MCF 10A (cell line): ENCODE measurements at regions not wholly inside any gene's neighbourhood (a gene's known extent, or its start where the extent isn't known, plus 50 kb on each side); places are given as distances from the start of the nearest gene placed in this dataset.

Experiments used
- BruUV-seq: library from RNA; stranded (reverse); fragments of 400-500 nt; replicated peaks from 2 replicates; lab custom pipeline; 2021; lab: Mats Ljungman, UMichigan
- CTCF ChIA-PET: fragments of 300-600 bp; sonication (Branson Sonifier 250); formaldehyde crosslinking; extraction: SDS; loops from one replicate; lab custom pipeline; 2021; ENCODE audit warnings: antibody characterized with exemption, inconsistent platforms; lab: Yijun Ruan, JAX
- POLR2A ChIA-PET: fragments of 300-600, 350-650 bp; sonication (Branson Sonifier 250); formaldehyde crosslinking; extraction: SDS; loops from one replicate; lab custom pipeline; 2020; ENCODE audit warnings: antibody characterized with exemption, inconsistent platforms; lab: Yijun Ruan, JAX
- DNase-seq: peaks from one replicate; pipeline ENCODE4 v3.0.0-alpha.2; 2018; ENCODE audit not compliant: unreplicated experiment
- H3K27ac Mint-ChIP-seq: one replicate; pipeline ENCODE4 v1.8.0; 2022; ENCODE audit warnings: mild to moderate bottlenecking, low read depth, mixed read lengths; ENCODE audit not compliant: unreplicated experiment
- H3K27me3 Mint-ChIP-seq: one replicate; pipeline ENCODE4 v1.8.0; 2022; ENCODE audit warnings: mixed read lengths; ENCODE audit not compliant: insufficient read depth, unreplicated experiment
- H3K36me3 Mint-ChIP-seq: one replicate; pipeline ENCODE4 v1.8.0; 2022; ENCODE audit warnings: mild to moderate bottlenecking, moderate library complexity, mixed read lengths; ENCODE audit not compliant: insufficient read depth, unreplicated experiment
- H3K4me1 Mint-ChIP-seq: one replicate; pipeline ENCODE4 v1.8.0; 2022; ENCODE audit warnings: mixed read lengths; ENCODE audit not compliant: insufficient read depth, unreplicated experiment
- H3K4me3 Mint-ChIP-seq: one replicate; pipeline ENCODE4 v1.8.0; 2022; ENCODE audit warnings: mild to moderate bottlenecking, moderate library complexity, mixed read lengths; ENCODE audit not compliant: unreplicated experiment
- H3K9me3 Mint-ChIP-seq: one replicate; pipeline ENCODE4 v1.8.0; 2022; ENCODE audit warnings: mixed read lengths; ENCODE audit not compliant: unreplicated experiment
- intact Hi-C: fragments of 100-400 bp; cut with micrococcal nuclease; formaldehyde crosslinking; loops from 2 replicates; pipeline ENCODE4 v1.14.1; 2022
- TF ChIP-seq, protein P1 (sequence below): fragments of 200-600 bp; IDR thresholded peaks from one replicate; pipeline ENCODE4 v1.8.0; 2022; ENCODE audit warnings: antibody characterized with exemption, mild to moderate bottlenecking; ENCODE audit not compliant: unreplicated experiment

DNA sequence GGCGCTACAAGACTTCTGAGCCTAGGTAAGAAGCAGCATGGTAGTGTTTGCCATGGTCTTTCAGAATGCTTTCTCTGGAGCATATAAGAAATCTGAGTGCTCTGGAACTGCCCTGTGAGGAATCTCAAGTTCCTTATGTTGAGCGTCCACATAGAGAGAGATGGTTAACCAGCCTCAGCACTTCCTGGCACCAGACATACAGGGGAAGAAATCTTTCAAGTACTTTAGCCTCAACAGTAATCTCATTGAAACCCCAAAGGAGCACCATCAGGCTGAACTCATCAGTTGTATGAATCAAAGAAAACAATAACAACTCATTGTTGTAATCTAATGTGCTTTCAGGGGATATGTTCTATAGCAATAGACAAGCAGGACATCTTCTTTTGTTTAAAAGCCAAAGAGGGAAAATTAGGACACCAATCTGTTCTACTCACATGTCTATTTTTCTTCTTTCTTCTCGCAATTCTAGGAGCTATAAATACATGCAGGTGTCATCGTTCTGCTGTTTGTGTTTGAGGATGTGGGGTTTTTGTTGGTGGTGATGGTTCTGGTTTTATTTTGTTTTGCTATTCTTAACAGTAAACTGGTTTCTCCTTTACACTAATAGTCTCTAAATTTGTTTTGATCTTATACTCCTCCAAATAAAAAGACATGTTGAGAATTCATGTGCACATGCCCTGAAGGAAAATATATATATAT, 1145.0 kb upstream of the LRRN3 start:
- intact Hi-C loops, result no loop called here
- no peak for DNase-seq
- CTCF ChIA-PET, result no interaction called here
- Mint-ChIP-seq H3K4me1 (no peaks in the 10 kb centered on the region), H3K9me3 (peaks cover 4% of the 10 kb centered on the region), H3K27ac (no peak overlapping the region), H3K36me3 (no peaks in the 10 kb centered on the region), H3K27me3 (no peaks in the 10 kb centered on the region), H3K4me3 (no peak overlapping the region)
- BruUV-seq, result no TSS peak
- TF ChIP-seq, protein P1, sequence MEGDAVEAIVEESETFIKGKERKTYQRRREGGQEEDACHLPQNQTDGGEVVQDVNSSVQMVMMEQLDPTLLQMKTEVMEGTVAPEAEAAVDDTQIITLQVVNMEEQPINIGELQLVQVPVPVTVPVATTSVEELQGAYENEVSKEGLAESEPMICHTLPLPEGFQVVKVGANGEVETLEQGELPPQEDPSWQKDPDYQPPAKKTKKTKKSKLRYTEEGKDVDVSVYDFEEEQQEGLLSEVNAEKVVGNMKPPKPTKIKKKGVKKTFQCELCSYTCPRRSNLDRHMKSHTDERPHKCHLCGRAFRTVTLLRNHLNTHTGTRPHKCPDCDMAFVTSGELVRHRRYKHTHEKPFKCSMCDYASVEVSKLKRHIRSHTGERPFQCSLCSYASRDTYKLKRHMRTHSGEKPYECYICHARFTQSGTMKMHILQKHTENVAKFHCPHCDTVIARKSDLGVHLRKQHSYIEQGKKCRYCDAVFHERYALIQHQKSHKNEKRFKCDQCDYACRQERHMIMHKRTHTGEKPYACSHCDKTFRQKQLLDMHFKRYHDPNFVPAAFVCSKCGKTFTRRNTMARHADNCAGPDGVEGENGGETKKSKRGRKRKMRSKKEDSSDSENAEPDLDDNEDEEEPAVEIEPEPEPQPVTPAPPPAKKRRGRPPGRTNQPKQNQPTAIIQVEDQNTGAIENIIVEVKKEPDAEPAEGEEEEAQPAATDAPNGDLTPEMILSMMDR, result no peak
- POLR2A ChIA-PET, result interaction anchor here (1.5 kb wide), 1 partner anchor 9 kb away, joined by 3 read pairs; no protein-coding TSS in a partner anchor

DNA sequence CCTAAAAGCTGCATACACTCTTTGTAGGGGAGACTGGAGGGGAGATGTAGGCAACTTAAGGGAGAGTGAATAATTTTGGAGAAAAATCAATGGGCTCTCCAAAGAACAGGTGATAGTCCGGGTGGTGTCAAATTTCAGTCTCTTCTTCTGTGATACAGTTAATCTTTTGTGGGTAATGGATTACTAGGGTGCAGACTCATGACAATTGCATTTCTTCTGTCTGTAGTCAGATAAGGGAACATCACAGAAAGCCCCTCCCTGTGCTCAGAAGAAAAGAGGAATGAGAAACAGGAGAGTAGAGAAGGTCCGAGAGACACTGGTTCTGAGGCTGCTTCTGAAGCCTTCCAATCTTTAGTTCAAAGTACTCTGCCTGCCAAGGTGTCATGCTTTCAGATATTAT, 1140.7 kb upstream of the LRRN3 start:
- ChIA-PET CTCF (no interaction called here), POLR2A (no interaction called here)
- H3K27me3 Mint-ChIP-seq, result no peaks in the 10 kb centered on the region
- intact Hi-C loops, result no loop called here
- H3K36me3 Mint-ChIP-seq, result no peaks in the 10 kb centered on the region
- no peaks in the 10 kb centered on the region for H3K4me1 Mint-ChIP-seq
- no peak overlapping the region for H3K27ac Mint-ChIP-seq
- no TSS peak for BruUV-seq
- TF ChIP-seq, protein P1, result no peak
- no peak overlapping the region for H3K4me3 Mint-ChIP-seq
- no peaks in the 10 kb centered on the region for H3K9me3 Mint-ChIP-seq
- DNase-seq, result no peak

DNA sequence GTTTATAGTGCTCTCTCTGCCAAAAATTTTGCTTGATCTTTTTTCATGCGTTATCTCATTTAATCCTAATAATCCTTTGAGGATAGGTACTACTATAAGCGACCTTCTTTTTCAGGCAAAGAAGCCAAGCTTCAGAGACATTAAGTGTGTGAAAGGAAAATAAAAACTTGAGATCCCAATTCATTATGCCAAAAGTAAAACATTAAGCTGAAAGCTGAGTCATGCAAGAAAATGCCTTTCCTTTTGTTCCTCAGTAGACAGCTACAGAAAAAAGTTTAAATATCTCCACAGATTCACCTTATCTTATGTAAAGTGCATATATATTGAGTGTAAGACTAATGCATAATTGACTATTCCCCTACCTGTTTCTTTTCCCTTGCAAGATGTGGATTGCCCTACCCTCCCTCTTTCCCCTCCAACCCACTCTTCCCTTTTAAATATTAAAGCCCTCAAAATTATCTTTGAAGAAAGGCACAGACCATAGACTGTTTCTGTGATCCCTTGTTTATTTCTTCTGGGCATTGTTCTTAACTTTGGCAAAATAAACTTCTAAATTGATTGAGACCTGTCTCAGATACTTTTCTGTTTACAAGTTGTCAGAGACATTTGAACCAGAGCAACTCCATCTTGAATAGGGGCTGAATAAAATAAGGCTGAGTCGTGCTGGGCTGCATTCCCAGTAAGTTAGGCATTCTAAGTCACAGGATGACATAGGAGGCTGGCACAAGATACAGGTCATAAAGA, 1139.9 kb upstream of the LRRN3 start:
- ChIA-PET CTCF (no interaction called here), POLR2A (interaction anchor here (0.6 kb wide), 1 partner anchor 1611 kb away, joined by 3 read pairs; the partner anchor contains the start of gene IMMP2L)
- H3K4me3 Mint-ChIP-seq, result no peak overlapping the region
- H3K36me3 Mint-ChIP-seq, result no peaks in the 10 kb centered on the region
- DNase-seq, result no peak
- TF ChIP-seq, protein P1, result no peak
- no peaks in the 10 kb centered on the region for H3K9me3 Mint-ChIP-seq
- H3K27me3 Mint-ChIP-seq, result no peaks in the 10 kb centered on the region
- H3K27ac Mint-ChIP-seq, result no peak overlapping the region
- H3K4me1 Mint-ChIP-seq, result no peaks in the 10 kb centered on the region
- BruUV-seq, result no TSS peak
- intact Hi-C loops, result no loop called here

DNA sequence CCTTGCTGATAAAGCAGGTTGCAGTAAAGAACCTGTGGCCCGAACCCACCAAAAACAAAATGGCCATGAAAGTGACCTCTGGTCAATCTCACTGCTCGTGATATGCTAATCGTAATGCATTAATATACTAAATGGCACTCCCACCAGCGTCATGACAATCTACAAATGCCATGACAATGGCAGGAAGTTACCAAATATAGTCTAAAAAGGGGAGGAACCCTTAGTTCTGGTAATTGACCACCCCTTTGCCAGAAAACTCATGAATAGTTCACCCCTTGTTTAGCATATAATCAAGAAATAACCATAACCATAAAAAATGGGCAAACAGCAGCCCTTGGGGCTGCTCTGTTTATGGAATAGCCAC, 1139.4 kb upstream of the LRRN3 start:
- intact Hi-C loops, result no loop called here
- Mint-ChIP-seq H3K27ac (no peak overlapping the region), H3K36me3 (no peaks in the 10 kb centered on the region), H3K4me3 (no peak overlapping the region), H3K4me1 (no peaks in the 10 kb centered on the region), H3K9me3 (no peaks in the 10 kb centered on the region), H3K27me3 (no peaks in the 10 kb centered on the region)
- CTCF ChIA-PET, result no interaction called here
- POLR2A ChIA-PET, result interaction anchor here (0.6 kb wide), 1 partner anchor 1611 kb away, joined by 3 read pairs; the partner anchor contains the start of gene IMMP2L
- no TSS peak for BruUV-seq
- DNase-seq, result no peak
- TF ChIP-seq, protein P1, result no peak
